Central memory CD8-positive, alpha-beta T cell (primary cell): ENCODE measurements at regions not wholly inside any gene's neighbourhood (a gene's known extent, or its start where the extent isn't known, plus 50 kb on each side); places are given as distances from the start of the nearest gene placed in this dataset.
"Not testable (repeated sequence)": the region's sequence is repeated elsewhere in the genome, so short reads cannot be mapped to it uniquely, and the experiment has no call there.

Source experiments
- ATAC-seq: fragments of 150-1000 bp; cut with Tn5 transposase; replicated peaks from 2 replicates; pipeline ENCODE4 v1.10.0; 2022; ENCODE audit warnings: mild to moderate bottlenecking, moderate FRiP score, moderate number of reproducible peaks; ENCODE audit not compliant: poor library complexity, severe bottlenecking; ENCODE audit errors: extremely low read depth
- DNase-seq, 2 donors: peaks; one replicate each; pipeline ENCODE4 v3.0.0; 2021; ENCODE audit warnings: low spot score in 2 of 2
- H3K27ac Mint-ChIP-seq: one replicate; pipeline ENCODE4 v1.8.0; 2022; ENCODE audit warnings: low read depth, mild to moderate bottlenecking, moderate library complexity, mixed read lengths
- H3K27me3 Mint-ChIP-seq: one replicate; pipeline ENCODE4 v1.8.0; 2022; ENCODE audit warnings: mixed read lengths
- H3K36me3 Mint-ChIP-seq: one replicate; pipeline ENCODE4 v1.8.0; 2022; ENCODE audit warnings: mild to moderate bottlenecking, moderate library complexity, mixed read lengths; ENCODE audit not compliant: insufficient read depth
- H3K4me1 Mint-ChIP-seq: one replicate; pipeline ENCODE4 v1.8.0; 2022; ENCODE audit warnings: mixed read lengths
- H3K4me3 Mint-ChIP-seq: one replicate; pipeline ENCODE4 v1.8.0; 2022; ENCODE audit warnings: mild to moderate bottlenecking, moderate library complexity, mixed read lengths
- H3K9me3 Mint-ChIP-seq: one replicate; pipeline ENCODE4 v1.8.0; 2022; ENCODE audit warnings: mixed read lengths

DNA sequence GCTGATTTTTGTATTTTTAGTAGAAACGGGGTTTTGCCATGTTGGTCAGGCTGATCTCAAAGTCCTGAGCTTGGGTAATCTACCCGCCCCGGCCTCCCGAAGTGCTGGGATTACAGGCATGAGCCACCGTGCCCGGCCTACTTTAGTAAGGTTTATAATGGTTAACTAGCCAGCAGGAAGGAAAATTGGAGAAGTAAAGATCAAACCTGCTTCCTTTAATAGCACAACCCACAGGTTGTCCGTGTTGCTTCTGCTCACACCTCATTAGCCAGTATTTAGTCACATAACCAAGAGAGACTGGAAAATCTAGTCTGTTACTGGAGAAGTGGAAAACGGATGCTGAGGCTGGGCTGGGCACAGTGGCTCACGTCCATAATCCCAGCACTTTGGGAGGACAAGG lies 51.9 kb upstream of the TBL1XR1 start:
- Mint-ChIP-seq H3K27ac (no peak overlapping the region), H3K27me3 (no peaks in the 10 kb centered on the region), H3K4me3 (no peak overlapping the region), H3K4me1 (no peaks in the 10 kb centered on the region), H3K9me3 (no peaks in the 10 kb centered on the region), H3K36me3 (peaks cover 2% of the 10 kb centered on the region)
- DNase-seq (no peak), ATAC-seq (no peak)

DNA sequence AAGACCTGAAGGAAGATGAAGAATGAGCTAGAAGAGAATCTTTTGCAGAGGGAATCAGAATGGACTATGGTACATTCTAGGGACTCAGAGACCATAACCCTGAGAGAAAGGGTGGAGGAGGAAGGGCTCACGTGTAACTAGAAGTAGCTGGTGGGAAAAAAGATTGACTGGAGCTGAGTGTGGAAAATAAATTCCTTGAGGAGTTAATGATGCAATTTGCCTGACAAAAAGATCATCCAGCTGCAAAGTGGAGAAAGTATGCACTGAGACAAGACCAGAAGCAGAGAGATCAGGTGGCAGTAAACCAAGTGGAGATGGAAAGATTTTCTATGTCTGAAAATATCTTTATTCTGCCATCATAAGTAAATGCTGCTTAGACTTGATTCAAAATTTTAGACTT lies 52.9 kb upstream of the TBL1XR1 start:
- Mint-ChIP-seq H3K27ac (no peak overlapping the region), H3K9me3 (no peaks in the 10 kb centered on the region), H3K4me1 (no peaks in the 10 kb centered on the region), H3K27me3 (no peaks in the 10 kb centered on the region), H3K4me3 (no peak overlapping the region), H3K36me3 (peaks cover 2% of the 10 kb centered on the region)
- DNase-seq = no peak
- no peak for ATAC-seq

- DNase-seq = no peak
- no peaks in the 10 kb centered on the region for H3K9me3 Mint-ChIP-seq
- H3K27me3 Mint-ChIP-seq = no peaks in the 10 kb centered on the region
- H3K4me3 Mint-ChIP-seq = no peak overlapping the region
- no peak overlapping the region for H3K27ac Mint-ChIP-seq
- no peaks in the 10 kb centered on the region for H3K4me1 Mint-ChIP-seq
- ATAC-seq = peak; percentile 36
- H3K36me3 Mint-ChIP-seq = peaks cover 2% of the 10 kb centered on the region
Observed at GRCh38 chr3:177251755-177252154, 54.5 kb upstream of the TBL1XR1 start.

GRCh38 chr3:177257006-177257405 lies 59.7 kb upstream of the TBL1XR1 start:
- ATAC-seq (no peak), DNase-seq (no peak)
- H3K27me3 Mint-ChIP-seq = no peaks in the 10 kb centered on the region
- H3K27ac Mint-ChIP-seq = no peak overlapping the region
- no peaks in the 10 kb centered on the region for H3K4me1 Mint-ChIP-seq
- H3K4me3 Mint-ChIP-seq = no peak overlapping the region
- H3K36me3 Mint-ChIP-seq = no peaks in the 10 kb centered on the region
- no peaks in the 10 kb centered on the region for H3K9me3 Mint-ChIP-seq

DNA sequence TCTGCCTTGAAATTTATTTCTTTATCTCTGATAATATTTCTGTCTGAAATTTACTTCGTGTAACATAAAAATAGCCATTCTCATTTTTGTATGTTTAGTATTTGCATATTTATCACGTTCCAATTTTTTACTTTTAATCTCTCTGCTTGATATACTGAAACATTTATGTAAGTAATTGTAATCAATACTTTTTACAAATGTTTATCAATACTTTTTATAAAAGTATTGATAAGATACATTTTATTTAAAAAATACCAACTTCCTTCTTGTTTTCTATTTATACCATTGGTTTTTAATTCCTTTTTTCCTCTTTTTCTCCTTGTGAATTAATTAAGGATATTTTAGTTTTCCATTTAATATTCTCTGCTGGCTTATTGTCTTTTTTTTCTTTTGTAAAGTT lies 60.3 kb upstream of the TBL1XR1 start:
- H3K27me3 Mint-ChIP-seq = no peaks in the 10 kb centered on the region
- no peaks in the 10 kb centered on the region for H3K4me1 Mint-ChIP-seq
- no peaks in the 10 kb centered on the region for H3K36me3 Mint-ChIP-seq
- no peak overlapping the region for H3K4me3 Mint-ChIP-seq
- no peaks in the 10 kb centered on the region for H3K9me3 Mint-ChIP-seq
- no peak for ATAC-seq
- H3K27ac Mint-ChIP-seq = no peak overlapping the region
- no peak for DNase-seq

GRCh38 chr3:177262396-177262795 lies 65.1 kb upstream of the TBL1XR1 start:
- Mint-ChIP-seq H3K27me3 (no peaks in the 10 kb centered on the region), H3K4me3 (no peak overlapping the region), H3K4me1 (no peaks in the 10 kb centered on the region), H3K36me3 (no peaks in the 10 kb centered on the region), H3K9me3 (no peaks in the 10 kb centered on the region), H3K27ac (no peak overlapping the region)
- ATAC-seq (no peak), DNase-seq (no peak)

DNA sequence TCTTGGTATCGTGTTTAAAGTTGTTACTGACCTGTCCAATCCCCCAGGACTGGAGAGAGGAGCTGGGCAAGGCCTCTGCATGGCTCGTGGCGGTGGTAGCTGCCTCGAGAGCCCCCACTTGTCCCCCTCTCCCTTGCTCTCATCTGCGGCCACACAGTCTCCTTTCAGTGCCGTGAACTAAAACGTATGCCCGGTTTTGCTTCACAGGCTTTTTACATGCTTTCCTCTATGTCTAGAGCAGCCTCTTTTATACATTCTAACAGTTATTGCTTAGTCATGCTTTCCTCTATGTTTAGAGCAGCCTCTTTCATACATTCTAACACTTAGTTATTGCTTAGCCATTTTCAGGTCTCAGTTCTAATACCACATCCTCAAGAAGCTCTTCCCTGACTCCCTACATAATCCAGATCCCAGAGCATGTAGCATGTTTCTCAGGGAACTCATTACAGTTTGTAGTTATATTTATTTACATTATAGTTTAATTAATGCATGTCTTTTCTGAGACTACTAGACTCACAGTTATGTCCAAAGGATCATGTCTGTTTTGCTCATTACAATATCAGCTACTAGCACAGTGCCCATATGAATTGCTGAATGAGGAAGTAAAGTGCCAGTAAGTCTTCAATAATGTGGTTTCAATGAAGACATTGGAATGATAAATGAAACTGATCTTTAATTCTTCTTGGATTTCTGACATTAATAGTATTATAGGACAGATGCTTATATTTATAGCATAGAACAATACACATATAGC lies 66.5 kb upstream of the TBL1XR1 start:
- H3K9me3 Mint-ChIP-seq = no peaks in the 10 kb centered on the region
- no peaks in the 10 kb centered on the region for H3K27me3 Mint-ChIP-seq
- H3K36me3 Mint-ChIP-seq = no peaks in the 10 kb centered on the region
- H3K27ac Mint-ChIP-seq = no peak overlapping the region
- ATAC-seq (no peak), DNase-seq (no peak)
- H3K4me3 Mint-ChIP-seq = no peak overlapping the region
- no peaks in the 10 kb centered on the region for H3K4me1 Mint-ChIP-seq

DNA sequence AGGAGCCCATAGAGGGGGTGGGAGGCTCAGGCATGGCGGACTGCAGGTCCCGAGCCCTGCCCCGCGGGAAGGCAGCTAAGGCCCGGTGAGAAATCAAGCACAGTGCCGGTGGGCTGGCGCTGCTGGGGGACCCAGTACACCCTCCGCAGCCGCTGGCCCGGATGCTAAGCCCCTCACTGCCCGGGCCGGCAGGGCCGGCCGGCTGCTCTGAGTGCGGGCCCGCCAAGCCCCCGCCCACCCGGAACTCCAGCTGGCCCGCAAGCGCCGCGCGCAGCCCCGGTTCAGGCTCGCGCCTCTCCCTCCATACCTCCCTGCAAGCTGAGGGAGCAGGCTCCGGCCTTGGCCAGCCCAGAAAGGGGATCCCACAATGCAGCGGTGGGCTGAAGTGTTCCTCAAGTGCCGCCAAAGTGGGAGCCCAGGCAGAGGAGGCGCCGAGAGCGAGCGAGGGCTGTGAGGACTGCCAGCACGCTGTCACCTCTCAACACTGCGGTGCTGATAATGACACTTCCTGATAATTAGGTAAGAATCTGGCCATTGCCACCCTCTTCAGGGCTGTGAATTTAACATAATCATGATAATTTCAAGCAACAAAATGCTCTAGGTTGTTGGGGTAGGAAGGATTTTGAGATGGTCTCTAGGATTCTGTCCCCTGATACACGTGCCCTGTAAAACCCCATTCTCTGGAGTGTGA lies 74.7 kb upstream of the TBL1XR1 start:
- H3K4me3 Mint-ChIP-seq, H3K27me3 Mint-ChIP-seq, H3K4me1 Mint-ChIP-seq, H3K36me3 Mint-ChIP-seq, H3K27ac Mint-ChIP-seq, ATAC-seq, H3K9me3 Mint-ChIP-seq, DNase-seq: not testable (repeated sequence)

- DNase-seq (no peak), ATAC-seq (no peak)
- Mint-ChIP-seq H3K4me3 (no peak overlapping the region), H3K27ac (no peak overlapping the region), H3K36me3 (peaks cover 4% of the 10 kb centered on the region), H3K27me3 (no peaks in the 10 kb centered on the region), H3K9me3 (no peaks in the 10 kb centered on the region), H3K4me1 (peaks cover 20% of the 10 kb centered on the region)
Observed at GRCh38 chr3:177278016-177278415, 80.7 kb upstream of the TBL1XR1 start.

GRCh38 chr3:177279118-177279815 lies 82.0 kb upstream of the TBL1XR1 start:
- Mint-ChIP-seq H3K4me3 (no peak overlapping the region), H3K27me3 (no peaks in the 10 kb centered on the region), H3K9me3 (no peaks in the 10 kb centered on the region), H3K27ac (no peak overlapping the region), H3K4me1 (peaks cover 20% of the 10 kb centered on the region), H3K36me3 (peaks cover 4% of the 10 kb centered on the region)
- ATAC-seq = no peak
- DNase-seq = no peak

GRCh38 chr3:177281292-177282118 lies 84.2 kb upstream of the TBL1XR1 start:
- Mint-ChIP-seq H3K9me3 (no peaks in the 10 kb centered on the region), H3K36me3 (peaks cover 4% of the 10 kb centered on the region), H3K4me1 (peaks cover 25% of the 10 kb centered on the region), H3K27me3 (no peaks in the 10 kb centered on the region), H3K4me3 (no peak overlapping the region), H3K27ac (peak overlapping the region; percentile 30)
- ATAC-seq (no peak), DNase-seq (no peak)

DNA sequence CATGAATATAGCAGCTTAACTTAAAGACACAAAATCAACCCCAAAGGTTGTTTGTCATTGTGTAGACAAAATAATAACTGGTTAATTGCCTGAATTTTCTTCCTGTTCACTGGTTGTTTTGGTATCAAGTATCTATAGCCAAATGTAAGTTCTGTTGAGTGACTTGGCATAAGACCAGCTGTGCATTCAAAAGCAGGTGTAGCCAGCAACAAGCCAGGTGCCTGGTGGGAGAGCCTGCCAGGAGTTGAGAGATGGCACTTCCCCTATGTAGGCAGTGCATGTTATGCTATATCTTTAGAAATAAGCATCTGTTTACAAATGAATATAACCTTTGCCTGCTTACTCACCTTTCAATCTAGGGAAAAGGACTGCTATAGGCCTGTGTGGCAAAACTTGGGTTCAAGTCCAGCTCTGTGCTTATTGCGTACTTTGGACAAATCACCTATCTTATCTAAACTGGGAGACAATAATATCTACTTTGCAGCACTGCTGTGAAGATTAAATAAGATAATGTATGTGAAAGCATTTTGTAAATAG lies 84.9 kb upstream of the TBL1XR1 start:
- ATAC-seq (no peak), DNase-seq (no peak)
- Mint-ChIP-seq H3K4me1 (peaks cover 25% of the 10 kb centered on the region), H3K27me3 (no peaks in the 10 kb centered on the region), H3K9me3 (no peaks in the 10 kb centered on the region), H3K27ac (no peak overlapping the region), H3K36me3 (peaks cover 4% of the 10 kb centered on the region), H3K4me3 (no peak overlapping the region)
